Spleen (tissue), 11 donors: ENCODE measurements at regions not wholly inside any gene's neighbourhood (a gene's known extent, or its start where the extent isn't known, plus 50 kb on each side); places are given as distances from the start of the nearest gene placed in this dataset.

ENCODE experiments used
- DNase-seq: peaks from one replicate; pipeline ENCODE4 v3.0.0-alpha.2; 2020
- H3K27ac ChIP-seq, 8 donors: fragments of 200-600 bp; sonication (generic) in 7 of 8; 1 replicate in 4 of 8; 2 replicates in 4 of 8; pipeline versions ENCODE4 v1.5.0 to v1.8.0; 2016 to 2021; ENCODE audit warnings: inconsistent platforms in 4 of 8, mild to moderate bottlenecking in 4 of 8, moderate library complexity in 1 of 8
- H3K27me3 ChIP-seq, 7 donors: fragments of 200-600 bp; sonication (generic) in 6 of 7; replicated peaks in 1 of 7; 1 replicate in 4 of 7; 2 replicates in 3 of 7; pipeline versions ENCODE4 v1.5.0 to v1.8.0; 2016 to 2021; ENCODE audit warnings: inconsistent platforms in 3 of 7, mild to moderate bottlenecking in 1 of 7
- H3K36me3 ChIP-seq, 6 donors: fragments of 200-600 bp; sonication (generic) in 5 of 6; 1 replicate in 4 of 6; 2 replicates in 2 of 6; pipeline versions ENCODE4 v1.5.0 to v1.8.0; 2016 to 2021; ENCODE audit warnings: inconsistent platforms in 2 of 6
- H3K4me1 ChIP-seq, 6 donors: fragments of 200-600 bp; sonication (generic) in 5 of 6; 1 replicate in 3 of 6; 2 replicates in 3 of 6; pipeline versions ENCODE4 v1.5.0 to v1.8.0; 2016 to 2021; ENCODE audit warnings: inconsistent platforms in 3 of 6
- H3K4me3 ChIP-seq, 8 donors: fragments of 200-600 bp; sonication (generic) in 7 of 8; 1 replicate in 4 of 8; 2 replicates in 4 of 8; pipeline versions ENCODE4 v1.5.0 to v1.8.0; 2016 to 2021; ENCODE audit warnings: inconsistent platforms in 4 of 8, mild to moderate bottlenecking in 4 of 8, moderate library complexity in 2 of 8
- H3K9me3 ChIP-seq, 8 donors: fragments of 200-600 bp; sonication (generic) in 7 of 8; 1 replicate in 4 of 8; 2 replicates in 4 of 8; pipeline versions ENCODE4 v1.5.0 to v1.8.0; 2016 to 2021; ENCODE audit warnings: inconsistent platforms in 4 of 8
- CTCF ChIP-seq, 11 experiments: fragments of 200-600 bp in 7 of 11; fragments of 450-650 bp in 4 of 11; sonication (generic) in 4 of 11; IDR thresholded peaks in 8 of 11; conservative IDR thresholded peaks in 3 of 11; 1 replicate in 7 of 11; 2 replicates in 4 of 11; pipeline versions ENCODE4 v1.4.0 to v1.8.0; 2016 to 2021; ENCODE audit warnings: antibody characterized with exemption in 11 of 11, inconsistent platforms in 4 of 11, mild to moderate bottlenecking in 1 of 11
- POLR2A ChIP-seq, 3 donors: fragments of 450-650 bp; IDR thresholded peaks; one replicate each; pipeline ENCODE4 v1.5.1; 2017; ENCODE audit warnings: antibody characterized with exemption in 3 of 3, mild to moderate bottlenecking in 1 of 3
- POLR2AphosphoS5 ChIP-seq, 3 donors: sonication (generic); formaldehyde crosslinking; IDR thresholded peaks; one replicate each; pipeline ENCODE4 v1.5.1; 2017; ENCODE audit warnings: antibody characterized with exemption in 3 of 3
- WGBS, 5 donors: extraction: QIAGEN DNeasy Blood & Tissue Kit in 3 of 5; methylation state at CpG; one replicate each; pipeline versions ENCODE4 v1.1.5 to v1.1.7; 2013 to 2018; 5-methylcytosine and 5-hydroxymethylcytosine counted together
- intact Hi-C: fragments of 100-400 bp; cut with DNase I; formaldehyde crosslinking; loops from one replicate; pipeline ENCODE4 v1.15.0; 2023; ENCODE audit warnings: low total_unique reads
- donor health status: healthy with polysubstance abuse.
- donor health status: DM: no; HTN: no; CAD: no; lungs with moderate emphysema.
- donor health status: DM: no; HTN: no; CAD: no.
- donor health status: Bipolar disorder and iron deficiency.
- donor health status: healthy.
- donor health status: DM: no; HTN: no; CAD: no.
- donor health status: DM: yes; HTN: yes; CAD: no.

- no peak for TF ChIP-seq POLR2AphosphoS5 (IDR thresholded peaks at IDR 0.05)
- TF ChIP-seq POLR2A (IDR thresholded peaks at IDR 0.05) = no peak
- no peak for TF ChIP-seq CTCF (IDR thresholded peaks at IDR 0.05 in 8 of 11, conservative IDR thresholded peaks at IDR 0.05 in 3 of 11)
- Histone ChIP-seq H3K9me3 (no peaks in the 10 kb centered on the region), H3K4me1 (no peaks in the 10 kb centered on the region), H3K27ac (no peak overlapping the region), H3K4me3 (no peak overlapping the region), H3K27me3 (no peaks in the 10 kb centered on the region), H3K36me3 (no peaks in the 10 kb centered on the region)
- WGBS, 5 donors = 41 to 71% (median 63%) methylated on average over 2 of the region's 2 CpGs
- intact Hi-C loops = no loop called here
- no peak for DNase-seq
These were observed 60.2 kb upstream of the DGKB start for GRCh38 chr7:14962778-14963177.

GRCh38 chr7:14960721-14961120 is 58.2 kb upstream of the DGKB start:
- no peaks in the 10 kb centered on the region for H3K27me3 ChIP-seq
- DNase-seq = no peak
- no peak for TF ChIP-seq POLR2A (IDR thresholded peaks at IDR 0.05)
- TF ChIP-seq POLR2AphosphoS5 (IDR thresholded peaks at IDR 0.05) = no peak
- TF ChIP-seq CTCF (IDR thresholded peaks at IDR 0.05 in 8 of 11, conservative IDR thresholded peaks at IDR 0.05 in 3 of 11) = no peak
- intact Hi-C loops = no loop called here
- H3K4me1 ChIP-seq = no peaks in the 10 kb centered on the region
- H3K4me3 ChIP-seq = no peak overlapping the region
- no peaks in the 10 kb centered on the region for H3K9me3 ChIP-seq
- H3K36me3 ChIP-seq = no peaks in the 10 kb centered on the region
- 79 to 91% (median 81%) methylated on average over 3 of the region's 3 CpGs for WGBS, 5 donors
- no peak overlapping the region for H3K27ac ChIP-seq

GRCh38 chr7:14959339-14959738 is 56.8 kb upstream of the DGKB start:
- no peaks in the 10 kb centered on the region for H3K36me3 ChIP-seq
- no peaks in the 10 kb centered on the region for H3K9me3 ChIP-seq
- no peak overlapping the region for H3K4me3 ChIP-seq
- no peak overlapping the region for H3K27ac ChIP-seq
- no peaks in the 10 kb centered on the region for H3K4me1 ChIP-seq
- TF ChIP-seq CTCF (IDR thresholded peaks at IDR 0.05 in 8 of 11, conservative IDR thresholded peaks at IDR 0.05 in 3 of 11) (no peak), POLR2AphosphoS5 (IDR thresholded peaks at IDR 0.05) (no peak)
- H3K27me3 ChIP-seq = no peaks in the 10 kb centered on the region
- intact Hi-C loops = no loop called here
- no peak for DNase-seq

- intact Hi-C loops = no loop called here
- DNase-seq = no peak
- Histone ChIP-seq H3K27ac (no peak overlapping the region), H3K9me3 (peaks cover 0 to 4% (median 0%) of the 10 kb centered on the region in 8 donors), H3K27me3 (no peaks in the 10 kb centered on the region), H3K4me3 (no peak overlapping the region), H3K4me1 (no peaks in the 10 kb centered on the region), H3K36me3 (no peaks in the 10 kb centered on the region)
- WGBS, 5 donors = 57 to 61% (median 58%) methylated on average over 3 of the region's 3 CpGs
- TF ChIP-seq POLR2A (IDR thresholded peaks at IDR 0.05) (no peak), CTCF (IDR thresholded peaks at IDR 0.05 in 8 of 11, conservative IDR thresholded peaks at IDR 0.05 in 3 of 11) (no peak), POLR2AphosphoS5 (IDR thresholded peaks at IDR 0.05) (no peak)
These were observed 51.5 kb upstream of the DGKB start for GRCh38 chr7:14954035-14954434.
